ENCODE measurements at regions not wholly inside any gene's neighbourhood (a gene's known extent, or its start where the extent isn't known, plus 50 kb on each side); places are given as distances from the start of the nearest gene placed in this dataset.

DNA sequence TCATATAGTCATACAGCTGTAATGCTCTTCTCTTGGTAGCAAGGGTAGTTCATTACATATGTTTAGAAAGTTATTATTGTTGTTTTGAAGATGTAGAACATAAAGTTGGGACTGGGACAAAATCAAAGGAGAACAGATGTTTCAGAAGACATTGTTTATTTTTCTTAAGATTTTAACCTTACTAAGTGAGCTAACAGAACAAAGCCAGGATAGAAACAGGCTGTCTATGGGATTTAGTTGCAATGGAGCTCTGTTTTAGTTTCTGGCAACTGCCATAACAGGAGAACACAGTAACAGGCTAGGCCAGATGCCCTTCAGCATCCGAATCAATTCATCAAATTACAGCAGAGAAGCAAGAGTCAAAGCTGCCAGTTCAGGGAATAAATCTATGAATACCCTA is 382.4 kb downstream of the ARL4A start:
- H3K4me1 ChIP-seq (ENCODE audit: control insufficient read depth in 4 of 4, insufficient read depth in 4 of 4, low read length in 3 of 4): no peaks in the 10 kb centered on the region
- no peaks in the 10 kb centered on the region for H3K36me3 ChIP-seq (ENCODE audit: control insufficient read depth in 4 of 4, insufficient read depth in 3 of 4, low read depth in 1 of 4, low read length in 3 of 4)
- H3K27ac ChIP-seq (ENCODE audit: low read depth in 1 of 2, low read length in 2 of 2): no peak overlapping the region
- H3K9ac ChIP-seq (ENCODE audit: low read depth in 1 of 2, low read length in 2 of 2): no peak overlapping the region
- WGBS: 93% methylated on average over 1 of the region's 1 CpG
- no peak for DNase-seq (ENCODE audit: low spot score)
- H3K9me3 ChIP-seq (ENCODE audit: control insufficient read depth in 4 of 4, low read length in 3 of 4): no peaks in the 10 kb centered on the region
- TF ChIP-seq HNF4A (conservative IDR thresholded peaks at IDR 0.05) (no peak), YY1 (IDR thresholded peaks at IDR 0.05) (no peak), FOXA1 (IDR thresholded peaks at IDR 0.05) (no peak), SP1 (IDR thresholded peaks at IDR 0.05) (no peak)
- TF ChIP-seq, protein P1, sequence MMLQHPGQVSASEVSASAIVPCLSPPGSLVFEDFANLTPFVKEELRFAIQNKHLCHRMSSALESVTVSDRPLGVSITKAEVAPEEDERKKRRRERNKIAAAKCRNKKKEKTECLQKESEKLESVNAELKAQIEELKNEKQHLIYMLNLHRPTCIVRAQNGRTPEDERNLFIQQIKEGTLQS (IDR thresholded peaks at IDR 0.05): no peak
- TF ChIP-seq, protein P2, sequence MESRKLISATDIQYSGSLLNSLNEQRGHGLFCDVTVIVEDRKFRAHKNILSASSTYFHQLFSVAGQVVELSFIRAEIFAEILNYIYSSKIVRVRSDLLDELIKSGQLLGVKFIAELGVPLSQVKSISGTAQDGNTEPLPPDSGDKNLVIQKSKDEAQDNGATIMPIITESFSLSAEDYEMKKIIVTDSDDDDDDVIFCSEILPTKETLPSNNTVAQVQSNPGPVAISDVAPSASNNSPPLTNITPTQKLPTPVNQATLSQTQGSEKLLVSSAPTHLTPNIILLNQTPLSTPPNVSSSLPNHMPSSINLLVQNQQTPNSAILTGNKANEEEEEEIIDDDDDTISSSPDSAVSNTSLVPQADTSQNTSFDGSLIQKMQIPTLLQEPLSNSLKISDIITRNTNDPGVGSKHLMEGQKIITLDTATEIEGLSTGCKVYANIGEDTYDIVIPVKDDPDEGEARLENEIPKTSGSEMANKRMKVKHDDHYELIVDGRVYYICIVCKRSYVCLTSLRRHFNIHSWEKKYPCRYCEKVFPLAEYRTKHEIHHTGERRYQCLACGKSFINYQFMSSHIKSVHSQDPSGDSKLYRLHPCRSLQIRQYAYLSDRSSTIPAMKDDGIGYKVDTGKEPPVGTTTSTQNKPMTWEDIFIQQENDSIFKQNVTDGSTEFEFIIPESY (IDR thresholded peaks at IDR 0.05): no peak
- H3K4me3 ChIP-seq (ENCODE audit: low read depth in 1 of 3, low read length in 3 of 3): no peak overlapping the region
- no peaks in the 10 kb centered on the region for H3K27me3 ChIP-seq (ENCODE audit: control insufficient read depth in 4 of 4, insufficient read depth in 4 of 4, low read length in 3 of 4)

DNA sequence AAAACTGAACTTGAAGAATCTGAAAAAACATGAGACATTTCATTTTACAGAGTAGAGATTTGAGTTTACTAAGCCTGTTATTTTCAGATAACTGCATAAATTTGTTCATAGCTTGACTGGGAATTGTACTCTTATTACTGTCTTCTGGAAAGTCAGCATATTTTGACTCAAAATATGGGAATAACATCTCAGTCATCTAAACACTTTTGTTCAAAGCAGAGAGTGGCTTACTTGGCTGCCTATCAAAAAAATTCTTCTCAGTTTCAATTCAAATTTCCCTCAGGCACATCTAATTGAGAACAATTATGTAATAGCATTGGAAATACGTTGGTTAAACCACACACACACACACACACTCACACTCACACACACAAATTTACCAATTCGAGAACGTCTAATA is 384.6 kb downstream of the ARL4A start:
- no peak for DNase-seq (ENCODE audit: low spot score)
- Histone ChIP-seq H3K27ac (ENCODE audit: low read depth in 1 of 2, low read length in 2 of 2) (no peak overlapping the region), H3K4me3 (ENCODE audit: low read depth in 1 of 3, low read length in 3 of 3) (no peak overlapping the region), H3K9me3 (ENCODE audit: control insufficient read depth in 4 of 4, low read length in 3 of 4) (no peaks in the 10 kb centered on the region), H3K4me1 (ENCODE audit: control insufficient read depth in 4 of 4, insufficient read depth in 4 of 4, low read length in 3 of 4) (no peaks in the 10 kb centered on the region), H3K36me3 (ENCODE audit: control insufficient read depth in 4 of 4, insufficient read depth in 3 of 4, low read depth in 1 of 4, low read length in 3 of 4) (no peaks in the 10 kb centered on the region), H3K9ac (ENCODE audit: low read depth in 1 of 2, low read length in 2 of 2) (no peak overlapping the region), H3K27me3 (ENCODE audit: control insufficient read depth in 4 of 4, insufficient read depth in 4 of 4, low read length in 3 of 4) (no peaks in the 10 kb centered on the region)
- WGBS: 58% methylated on average over 3 of the region's 3 CpGs
- TF ChIP-seq, protein P1 (IDR thresholded peaks at IDR 0.05): no peak
- TF ChIP-seq HNF4G (IDR thresholded peaks at IDR 0.05): no peak
- TF ChIP-seq NR2F2 (IDR thresholded peaks at IDR 0.05): no peak
- no peak for TF ChIP-seq FOXA2 (IDR thresholded peaks at IDR 0.05)
- TF ChIP-seq MAX (IDR thresholded peaks at IDR 0.05): no peak
- no peak for TF ChIP-seq REST (IDR thresholded peaks at IDR 0.05)
- TF ChIP-seq SP1 (IDR thresholded peaks at IDR 0.05): no peak
- no peak for TF ChIP-seq FOXA1 (IDR thresholded peaks at IDR 0.05)
- TF ChIP-seq YY1 (IDR thresholded peaks at IDR 0.05): no peak
- TF ChIP-seq, protein P2 (IDR thresholded peaks at IDR 0.05): no peak
- TF ChIP-seq GABPA (IDR thresholded peaks at IDR 0.05 in 1 of 2, conservative IDR thresholded peaks at IDR 0.05 in 1 of 2): no peak
- no peak for TF ChIP-seq RXRA (IDR thresholded peaks at IDR 0.05)
- TF ChIP-seq EGR1 (IDR thresholded peaks at IDR 0.05; ENCODE audit: low read depth in 2 of 2): no peak
- no peak for TF ChIP-seq JUND (IDR thresholded peaks at IDR 0.05)
- TF ChIP-seq CTCF (IDR thresholded peaks at IDR 0.05; ENCODE audit: low read depth, low read length, missing input control): no peak
- TF ChIP-seq HNF4A (conservative IDR thresholded peaks at IDR 0.05): no peak
- TF ChIP-seq RAD21 (IDR thresholded peaks at IDR 0.05): no peak
- TF ChIP-seq TAF1 (conservative IDR thresholded peaks at IDR 0.05): no peak

All from liver (tissue), 8 donors.